ENCODE measurements at regions not wholly inside any gene's neighbourhood (a gene's known extent, or its start where the extent isn't known, plus 50 kb on each side); places are given as distances from the start of the nearest gene placed in this dataset.

DNA sequence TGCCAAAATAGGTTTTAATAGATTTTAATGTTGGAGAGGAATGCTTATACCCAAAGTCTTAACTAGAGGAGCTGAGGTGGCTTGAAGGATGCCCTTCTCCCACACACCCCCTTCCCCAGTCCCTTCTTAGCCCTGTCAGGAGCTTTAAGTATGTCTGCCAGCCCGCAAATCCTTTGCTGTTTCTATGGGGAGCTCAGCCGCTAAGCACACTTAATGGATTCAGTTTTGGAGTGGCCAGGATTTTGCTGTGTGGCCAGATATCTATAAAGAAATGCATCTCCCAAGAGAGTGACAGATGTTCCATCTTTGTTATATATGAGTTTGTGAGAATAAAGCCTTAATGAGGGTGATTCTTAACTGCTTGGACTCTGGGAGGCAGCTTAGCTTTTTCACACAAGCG is 152.9 kb upstream of the ZNF32 start:
- no peak for TF ChIP-seq POLR2AphosphoS5 (IDR thresholded peaks at IDR 0.05; ENCODE audit: low read depth, low read length)
- TF ChIP-seq CTCF (IDR thresholded peaks at IDR 0.05 in 2 of 3, conservative IDR thresholded peaks at IDR 0.05 in 1 of 3; ENCODE audit: borderline replicate concordance in 1 of 3, insufficient read depth in 1 of 3, low read depth in 2 of 3, low read length in 2 of 3), result no peak
- TF ChIP-seq EZH2 (IDR thresholded peaks at IDR 0.05), result no peak

Data from HCT116 (cell line).